RWPE2 (cell line): ENCODE measurements at regions not wholly inside any gene's neighbourhood (a gene's known extent, or its start where the extent isn't known, plus 50 kb on each side); places are given as distances from the start of the nearest gene placed in this dataset.

Experiments used
- ATAC-seq: fragments of 200-7000 bp; cut with Tn5 transposase; 3 replicates; pipeline ENCODE4 v1.9.1; 2021; ENCODE audit warnings: low read depth
- DNase-seq: peaks from one replicate; pipeline ENCODE4 v3.0.0-alpha.2; 2020; ENCODE audit warnings: low spot score
- H3K27ac ChIP-seq: fragments of 450-650 bp; 2 replicates; pipeline ENCODE4 v1.5.1; 2017; ENCODE audit warnings: mild to moderate bottlenecking; ENCODE audit not compliant: poor library complexity, severe bottlenecking
- H3K27me3 ChIP-seq: fragments of 250-450 bp; sonication (Bioruptor Pico); 2 replicates; pipeline ENCODE4 v1.5.1; 2021; ENCODE audit warnings: mild to moderate bottlenecking, moderate library complexity; ENCODE audit not compliant: insufficient read depth, poor library complexity, severe bottlenecking
- H3K36me3 ChIP-seq: fragments of 250-450 bp; sonication (Bioruptor Pico); 2 replicates; pipeline ENCODE4 v1.5.1; 2020; ENCODE audit warnings: low read depth, mild to moderate bottlenecking, moderate library complexity
- H3K4me1 ChIP-seq: fragments of 250-450 bp; sonication (Bioruptor Pico); 2 replicates; pipeline ENCODE4 v1.5.1; 2021; ENCODE audit warnings: mild to moderate bottlenecking, moderate library complexity; ENCODE audit not compliant: insufficient read depth, poor library complexity, severe bottlenecking
- H3K4me3 ChIP-seq: fragments of 250-450 bp; sonication (Bioruptor Pico); 2 replicates; pipeline ENCODE4 v1.5.1; 2021; ENCODE audit warnings: mild to moderate bottlenecking, moderate library complexity; ENCODE audit not compliant: severe bottlenecking
- H3K9me3 ChIP-seq: fragments of 250-450 bp; sonication (Bioruptor Pico); 2 replicates; pipeline ENCODE4 v1.5.1; 2021; ENCODE audit warnings: mild to moderate bottlenecking, moderate library complexity; ENCODE audit not compliant: severe bottlenecking
- TF ChIP-seq, protein P1 (sequence below): fragments of 450-650 bp; IDR thresholded peaks from one replicate; pipeline ENCODE4 v1.5.1; 2017; ENCODE audit warnings: mild to moderate bottlenecking, moderate library complexity; ENCODE audit not compliant: poor library complexity, severe bottlenecking

- TF ChIP-seq, protein P1, sequence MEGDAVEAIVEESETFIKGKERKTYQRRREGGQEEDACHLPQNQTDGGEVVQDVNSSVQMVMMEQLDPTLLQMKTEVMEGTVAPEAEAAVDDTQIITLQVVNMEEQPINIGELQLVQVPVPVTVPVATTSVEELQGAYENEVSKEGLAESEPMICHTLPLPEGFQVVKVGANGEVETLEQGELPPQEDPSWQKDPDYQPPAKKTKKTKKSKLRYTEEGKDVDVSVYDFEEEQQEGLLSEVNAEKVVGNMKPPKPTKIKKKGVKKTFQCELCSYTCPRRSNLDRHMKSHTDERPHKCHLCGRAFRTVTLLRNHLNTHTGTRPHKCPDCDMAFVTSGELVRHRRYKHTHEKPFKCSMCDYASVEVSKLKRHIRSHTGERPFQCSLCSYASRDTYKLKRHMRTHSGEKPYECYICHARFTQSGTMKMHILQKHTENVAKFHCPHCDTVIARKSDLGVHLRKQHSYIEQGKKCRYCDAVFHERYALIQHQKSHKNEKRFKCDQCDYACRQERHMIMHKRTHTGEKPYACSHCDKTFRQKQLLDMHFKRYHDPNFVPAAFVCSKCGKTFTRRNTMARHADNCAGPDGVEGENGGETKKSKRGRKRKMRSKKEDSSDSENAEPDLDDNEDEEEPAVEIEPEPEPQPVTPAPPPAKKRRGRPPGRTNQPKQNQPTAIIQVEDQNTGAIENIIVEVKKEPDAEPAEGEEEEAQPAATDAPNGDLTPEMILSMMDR: no peak
- DNase-seq (no peak), ATAC-seq (no peak)
- Histone ChIP-seq H3K27ac (no peak overlapping the region), H3K27me3 (peaks cover 14% of the 10 kb centered on the region), H3K4me1 (no peaks in the 10 kb centered on the region), H3K4me3 (no peak overlapping the region), H3K36me3 (no peaks in the 10 kb centered on the region), H3K9me3 (no peaks in the 10 kb centered on the region)
Observed at GRCh38 chr20:54716174-54716747, 240.9 kb downstream of the DOK5 start.

- ATAC-seq (no peak), DNase-seq (no peak)
- no peak overlapping the region for H3K4me3 ChIP-seq
- peaks cover 17% of the 10 kb centered on the region for H3K27me3 ChIP-seq
- H3K4me1 ChIP-seq: no peaks in the 10 kb centered on the region
- H3K9me3 ChIP-seq: no peaks in the 10 kb centered on the region
- no peaks in the 10 kb centered on the region for H3K36me3 ChIP-seq
- TF ChIP-seq, protein P1: no peak
- no peak overlapping the region for H3K27ac ChIP-seq
Observed at GRCh38 chr20:54714817-54715216, 239.4 kb downstream of the DOK5 start.

DNA sequence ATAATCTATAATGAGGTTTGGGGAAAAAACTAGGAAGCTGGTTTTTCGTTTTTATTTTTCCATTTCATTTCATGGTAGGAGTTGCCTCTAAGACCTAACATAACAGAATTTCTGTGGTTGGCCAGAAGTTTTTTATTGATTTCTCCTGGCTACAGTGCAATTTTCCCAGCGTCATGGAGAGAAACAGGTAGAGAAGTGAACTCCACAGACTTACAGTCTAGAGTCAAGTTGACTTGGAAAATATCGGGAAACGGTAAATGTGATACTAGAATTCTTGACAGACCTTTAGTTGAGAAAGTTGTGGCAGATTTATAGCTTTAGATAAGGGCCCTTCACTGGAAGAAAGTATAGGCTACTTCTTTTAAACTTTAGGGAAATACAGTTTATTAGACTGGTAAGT lies 238.3 kb downstream of the DOK5 start:
- DNase-seq (no peak), ATAC-seq (no peak)
- H3K4me1 ChIP-seq: no peaks in the 10 kb centered on the region
- peaks cover 21% of the 10 kb centered on the region for H3K27me3 ChIP-seq
- H3K4me3 ChIP-seq: no peak overlapping the region
- TF ChIP-seq, protein P1: no peak
- H3K27ac ChIP-seq: no peak overlapping the region
- no peaks in the 10 kb centered on the region for H3K36me3 ChIP-seq
- H3K9me3 ChIP-seq: no peaks in the 10 kb centered on the region

DNA sequence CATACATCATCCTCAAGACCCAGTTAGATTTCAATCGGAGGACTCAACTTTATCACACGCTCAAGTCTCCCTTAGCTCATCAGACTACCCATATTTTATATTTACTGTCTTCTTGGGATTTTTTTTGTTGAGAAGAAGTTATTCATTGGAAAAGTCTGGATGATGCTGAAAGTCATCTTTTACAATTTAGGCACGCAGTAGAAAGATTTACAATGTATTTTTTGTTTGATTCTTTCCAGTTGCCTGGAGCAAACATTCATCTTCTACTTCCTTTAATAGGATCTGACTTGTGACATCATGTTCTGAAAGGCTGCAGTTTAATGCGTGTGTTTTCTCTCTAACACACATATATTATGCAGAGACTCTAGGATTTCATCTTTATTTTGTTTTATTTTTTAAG lies 235.7 kb downstream of the DOK5 start:
- Histone ChIP-seq H3K4me1 (no peaks in the 10 kb centered on the region), H3K27ac (no peak overlapping the region), H3K4me3 (no peak overlapping the region), H3K27me3 (peaks cover 21% of the 10 kb centered on the region), H3K9me3 (no peaks in the 10 kb centered on the region), H3K36me3 (no peaks in the 10 kb centered on the region)
- TF ChIP-seq, protein P1: no peak
- DNase-seq (no peak), ATAC-seq (no peak)

- ATAC-seq: no peak
- Histone ChIP-seq H3K4me1 (no peaks in the 10 kb centered on the region), H3K27ac (no peak overlapping the region), H3K36me3 (no peaks in the 10 kb centered on the region), H3K27me3 (peaks cover 16% of the 10 kb centered on the region), H3K4me3 (no peak overlapping the region), H3K9me3 (no peaks in the 10 kb centered on the region)
- TF ChIP-seq, protein P1: no peak
- no peak for DNase-seq
Observed at GRCh38 chr20:54710341-54710740, 234.9 kb downstream of the DOK5 start.
